Spleen (tissue), 11 donors: ENCODE measurements at regions not wholly inside any gene's neighbourhood (a gene's known extent, or its start where the extent isn't known, plus 50 kb on each side); places are given as distances from the start of the nearest gene placed in this dataset.

ENCODE experiments used
- DNase-seq: peaks from one replicate; pipeline ENCODE4 v3.0.0-alpha.2; 2020
- H3K27ac ChIP-seq, 8 donors: fragments of 200-600 bp; sonication (generic) in 7 of 8; 1 replicate in 4 of 8; 2 replicates in 4 of 8; pipeline versions ENCODE4 v1.5.0 to v1.8.0; 2016 to 2021; ENCODE audit warnings: inconsistent platforms in 4 of 8, mild to moderate bottlenecking in 4 of 8, moderate library complexity in 1 of 8
- H3K27me3 ChIP-seq, 7 donors: fragments of 200-600 bp; sonication (generic) in 6 of 7; replicated peaks in 1 of 7; 1 replicate in 4 of 7; 2 replicates in 3 of 7; pipeline versions ENCODE4 v1.5.0 to v1.8.0; 2016 to 2021; ENCODE audit warnings: inconsistent platforms in 3 of 7, mild to moderate bottlenecking in 1 of 7
- H3K36me3 ChIP-seq, 6 donors: fragments of 200-600 bp; sonication (generic) in 5 of 6; 1 replicate in 4 of 6; 2 replicates in 2 of 6; pipeline versions ENCODE4 v1.5.0 to v1.8.0; 2016 to 2021; ENCODE audit warnings: inconsistent platforms in 2 of 6
- H3K4me1 ChIP-seq, 6 donors: fragments of 200-600 bp; sonication (generic) in 5 of 6; 1 replicate in 3 of 6; 2 replicates in 3 of 6; pipeline versions ENCODE4 v1.5.0 to v1.8.0; 2016 to 2021; ENCODE audit warnings: inconsistent platforms in 3 of 6
- H3K4me3 ChIP-seq, 8 donors: fragments of 200-600 bp; sonication (generic) in 7 of 8; 1 replicate in 4 of 8; 2 replicates in 4 of 8; pipeline versions ENCODE4 v1.5.0 to v1.8.0; 2016 to 2021; ENCODE audit warnings: inconsistent platforms in 4 of 8, mild to moderate bottlenecking in 4 of 8, moderate library complexity in 2 of 8
- H3K9me3 ChIP-seq, 8 donors: fragments of 200-600 bp; sonication (generic) in 7 of 8; 1 replicate in 4 of 8; 2 replicates in 4 of 8; pipeline versions ENCODE4 v1.5.0 to v1.8.0; 2016 to 2021; ENCODE audit warnings: inconsistent platforms in 4 of 8
- POLR2A ChIP-seq, 3 donors: fragments of 450-650 bp; IDR thresholded peaks; one replicate each; pipeline ENCODE4 v1.5.1; 2017; ENCODE audit warnings: antibody characterized with exemption in 3 of 3, mild to moderate bottlenecking in 1 of 3
- POLR2AphosphoS5 ChIP-seq, 3 donors: sonication (generic); formaldehyde crosslinking; IDR thresholded peaks; one replicate each; pipeline ENCODE4 v1.5.1; 2017; ENCODE audit warnings: antibody characterized with exemption in 3 of 3
- WGBS, 5 donors: extraction: QIAGEN DNeasy Blood & Tissue Kit in 3 of 5; methylation state at CpG; one replicate each; pipeline versions ENCODE4 v1.1.5 to v1.1.7; 2013 to 2018; 5-methylcytosine and 5-hydroxymethylcytosine counted together
- intact Hi-C: fragments of 100-400 bp; cut with DNase I; formaldehyde crosslinking; loops from one replicate; pipeline ENCODE4 v1.15.0; 2023; ENCODE audit warnings: low total_unique reads
- TF ChIP-seq, protein P1 (sequence below), 11 experiments: fragments of 200-600 bp in 7 of 11; fragments of 450-650 bp in 4 of 11; sonication (generic) in 4 of 11; IDR thresholded peaks in 8 of 11; conservative IDR thresholded peaks in 3 of 11; 1 replicate in 7 of 11; 2 replicates in 4 of 11; pipeline versions ENCODE4 v1.4.0 to v1.8.0; 2016 to 2021; ENCODE audit warnings: antibody characterized with exemption in 11 of 11, inconsistent platforms in 4 of 11, mild to moderate bottlenecking in 1 of 11
- donor health status: healthy with polysubstance abuse.
- donor health status: DM: no; HTN: no; CAD: no; lungs with moderate emphysema.
- donor health status: DM: no; HTN: no; CAD: no.
- donor health status: Bipolar disorder and iron deficiency.
- donor health status: healthy.
- donor health status: DM: no; HTN: no; CAD: no.
- donor health status: DM: yes; HTN: yes; CAD: no.

GRCh38 chr9:99478469-99479027 is 256.5 kb downstream of the SEC61B start:
- no peak for DNase-seq
- no peaks in the 10 kb centered on the region for H3K27me3 ChIP-seq
- H3K4me1 ChIP-seq = no peaks in the 10 kb centered on the region
- no peaks in the 10 kb centered on the region for H3K36me3 ChIP-seq
- no peak overlapping the region for H3K27ac ChIP-seq
- TF ChIP-seq, protein P1, sequence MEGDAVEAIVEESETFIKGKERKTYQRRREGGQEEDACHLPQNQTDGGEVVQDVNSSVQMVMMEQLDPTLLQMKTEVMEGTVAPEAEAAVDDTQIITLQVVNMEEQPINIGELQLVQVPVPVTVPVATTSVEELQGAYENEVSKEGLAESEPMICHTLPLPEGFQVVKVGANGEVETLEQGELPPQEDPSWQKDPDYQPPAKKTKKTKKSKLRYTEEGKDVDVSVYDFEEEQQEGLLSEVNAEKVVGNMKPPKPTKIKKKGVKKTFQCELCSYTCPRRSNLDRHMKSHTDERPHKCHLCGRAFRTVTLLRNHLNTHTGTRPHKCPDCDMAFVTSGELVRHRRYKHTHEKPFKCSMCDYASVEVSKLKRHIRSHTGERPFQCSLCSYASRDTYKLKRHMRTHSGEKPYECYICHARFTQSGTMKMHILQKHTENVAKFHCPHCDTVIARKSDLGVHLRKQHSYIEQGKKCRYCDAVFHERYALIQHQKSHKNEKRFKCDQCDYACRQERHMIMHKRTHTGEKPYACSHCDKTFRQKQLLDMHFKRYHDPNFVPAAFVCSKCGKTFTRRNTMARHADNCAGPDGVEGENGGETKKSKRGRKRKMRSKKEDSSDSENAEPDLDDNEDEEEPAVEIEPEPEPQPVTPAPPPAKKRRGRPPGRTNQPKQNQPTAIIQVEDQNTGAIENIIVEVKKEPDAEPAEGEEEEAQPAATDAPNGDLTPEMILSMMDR (IDR thresholded peaks at IDR 0.05 in 8 of 11, conservative IDR thresholded peaks at IDR 0.05 in 3 of 11) = no peak
- no peak for TF ChIP-seq POLR2AphosphoS5 (IDR thresholded peaks at IDR 0.05)
- no peak for TF ChIP-seq POLR2A (IDR thresholded peaks at IDR 0.05)
- H3K4me3 ChIP-seq = no peak overlapping the region
- 77 to 89% (median 81%) methylated on average over 10 of the region's 10 CpGs for WGBS, 5 donors
- H3K9me3 ChIP-seq = no peaks in the 10 kb centered on the region
- intact Hi-C loops = no loop called here

- Histone ChIP-seq H3K27me3 (no peaks in the 10 kb centered on the region), H3K4me1 (no peaks in the 10 kb centered on the region), H3K4me3 (no peak overlapping the region), H3K9me3 (peaks cover 0 to 13% (median 0%) of the 10 kb centered on the region in 8 donors), H3K36me3 (no peaks in the 10 kb centered on the region), H3K27ac (no peak overlapping the region)
- WGBS, 5 donors = 70 to 80% (median 77%) methylated on average over 3 of the region's 3 CpGs
- intact Hi-C loops = no loop called here
- TF ChIP-seq POLR2A (IDR thresholded peaks at IDR 0.05) = no peak
- no peak for TF ChIP-seq POLR2AphosphoS5 (IDR thresholded peaks at IDR 0.05)
- TF ChIP-seq, protein P1 (IDR thresholded peaks at IDR 0.05 in 8 of 11, conservative IDR thresholded peaks at IDR 0.05 in 3 of 11) = no peak
- no peak for DNase-seq
Observed at GRCh38 chr9:99479929-99480328, 257.8 kb downstream of the SEC61B start.

GRCh38 chr9:99485459-99485858 is 263.4 kb downstream of the SEC61B start:
- no peaks in the 10 kb centered on the region for H3K36me3 ChIP-seq
- no peak overlapping the region for H3K27ac ChIP-seq
- H3K4me3 ChIP-seq = no peak overlapping the region
- TF ChIP-seq POLR2A (IDR thresholded peaks at IDR 0.05) = no peak
- TF ChIP-seq, protein P1 (IDR thresholded peaks at IDR 0.05 in 8 of 11, conservative IDR thresholded peaks at IDR 0.05 in 3 of 11) = no peak
- TF ChIP-seq POLR2AphosphoS5 (IDR thresholded peaks at IDR 0.05) = no peak
- H3K27me3 ChIP-seq = no peaks in the 10 kb centered on the region
- WGBS, 5 donors = 57 to 93% (median 65%) methylated on average over 2 of the region's 2 CpGs
- DNase-seq = no peak
- H3K4me1 ChIP-seq = no peaks in the 10 kb centered on the region
- intact Hi-C loops = no loop called here
- H3K9me3 ChIP-seq = peaks cover 0 to 13% (median 0%) of the 10 kb centered on the region in 8 donors

- H3K4me1 ChIP-seq = peaks cover 0 to 5% (median under 1%) of the 10 kb centered on the region in 6 donors
- TF ChIP-seq POLR2AphosphoS5 (IDR thresholded peaks at IDR 0.05) (no peak), POLR2A (IDR thresholded peaks at IDR 0.05) (no peak)
- TF ChIP-seq, protein P1 (IDR thresholded peaks at IDR 0.05 in 8 of 11, conservative IDR thresholded peaks at IDR 0.05 in 3 of 11) = no peak
- peaks cover 0 to 13% (median 0%) of the 10 kb centered on the region in 8 donors for H3K9me3 ChIP-seq
- no peak for DNase-seq
- H3K27ac ChIP-seq = no peak overlapping the region
- intact Hi-C loops = no loop called here
- no peak overlapping the region for H3K4me3 ChIP-seq
- H3K27me3 ChIP-seq = no peaks in the 10 kb centered on the region
- H3K36me3 ChIP-seq = no peaks in the 10 kb centered on the region
Observed at GRCh38 chr9:99486684-99487083, 264.6 kb downstream of the SEC61B start.
